GM21423 (cell line): ENCODE measurements at regions not wholly inside any gene's neighbourhood (a gene's known extent, or its start where the extent isn't known, plus 50 kb on each side); places are given as distances from the start of the nearest gene placed in this dataset.
"Not testable (repeated sequence)": the region's sequence is repeated elsewhere in the genome, so short reads cannot be mapped to it uniquely, and the experiment has no call there.

Source experiments
- ATAC-seq: cut with Tn5 transposase; IDR thresholded peaks from one replicate; pipeline ENCODE4 v1.9.1; 2021; ENCODE audit warnings: mild to moderate bottlenecking, moderate library complexity; ENCODE audit not compliant: unreplicated experiment

GRCh38 chr18:34350778-34351177 is 126.1 kb upstream of the NOL4 start:
- ATAC-seq, result no peak

GRCh38 chr18:34352385-34353163 is 127.9 kb upstream of the NOL4 start:
- no peak for ATAC-seq

- no peak for ATAC-seq
Measured at GRCh38 chr18:34354351-34354750, 129.6 kb upstream of the NOL4 start.

GRCh38 chr18:34357944-34358580 is 133.3 kb upstream of the NOL4 start:
- ATAC-seq, result no peak

GRCh38 chr18:34358923-34359322 is 134.2 kb upstream of the NOL4 start:
- peak; percentile 79 for ATAC-seq

GRCh38 chr18:34364699-34365098 is 140.0 kb upstream of the NOL4 start:
- ATAC-seq, result no peak

GRCh38 chr18:34370704-34371395 is 146.1 kb upstream of the NOL4 start:
- ATAC-seq, result no peak

- ATAC-seq, result no peak
Measured at GRCh38 chr18:34380326-34380725, 155.6 kb upstream of the NOL4 start.

- ATAC-seq, result no peak
Measured at GRCh38 chr18:34385311-34385710, 160.6 kb upstream of the NOL4 start.

- no peak for ATAC-seq
Measured at GRCh38 chr18:34386803-34387202, 162.1 kb upstream of the NOL4 start.

- no peak for ATAC-seq
Measured at GRCh38 chr18:34397286-34397896, 172.7 kb upstream of the NOL4 start.

GRCh38 chr18:34399892-34400291 is 175.2 kb upstream of the NOL4 start:
- ATAC-seq, result no peak

GRCh38 chr18:34400834-34401233 is 176.1 kb upstream of the NOL4 start:
- ATAC-seq, result no peak

- no peak for ATAC-seq
Measured at GRCh38 chr18:34401775-34402174, 177.1 kb upstream of the NOL4 start.

- ATAC-seq, result not testable (repeated sequence)
Measured at GRCh38 chr18:34407471-34407870, 182.8 kb upstream of the NOL4 start.

GRCh38 chr18:34411952-34412351 is 187.2 kb upstream of the NOL4 start:
- ATAC-seq, result no peak

GRCh38 chr18:34431042-34431441 is 206.3 kb upstream of the NOL4 start:
- no peak for ATAC-seq

- no peak for ATAC-seq
Measured at GRCh38 chr18:34444622-34445021, 219.9 kb upstream of the NOL4 start.

- no peak for ATAC-seq
Measured at GRCh38 chr18:34448662-34449061, 223.9 kb upstream of the NOL4 start.

GRCh38 chr18:34457761-34458160 is 233.0 kb upstream of the NOL4 start:
- no peak for ATAC-seq

- no peak for ATAC-seq
Measured at GRCh38 chr18:34458410-34458977, 233.8 kb upstream of the NOL4 start.
